GM23338 (cell line): ENCODE measurements at regions not wholly inside any gene's neighbourhood (a gene's known extent, or its start where the extent isn't known, plus 50 kb on each side); places are given as distances from the start of the nearest gene placed in this dataset.

Experiments
- CREB1 ChIP-seq: fragments of 250-450 bp; sonication (Bioruptor Pico); IDR thresholded peaks from 2 replicates; pipeline ENCODE4 v1.5.0; 2020; ENCODE audit warnings: low read depth, mild to moderate bottlenecking, moderate library complexity
- CTCF ChIP-seq, 2 experiments: fragments of 200-600 bp in 1 of 2; sonication (generic) in 1 of 2; conservative IDR thresholded peaks; 2 replicates each; pipeline versions ENCODE4 v1.5.1 to v1.6.1; 2016 to 2017; ENCODE audit warnings: antibody characterized with exemption in 2 of 2, low read depth in 2 of 2, mild to moderate bottlenecking in 2 of 2, moderate library complexity in 1 of 2
- EZH2 ChIP-seq: fragments of 200-600 bp; sonication (generic); IDR thresholded peaks from one replicate; pipeline ENCODE4 v1.8.0; 2017; ENCODE audit warnings: antibody characterized with exemption, mild to moderate bottlenecking, low read depth; ENCODE audit not compliant: unreplicated experiment
- EZH2phosphoT487 ChIP-seq: fragments of 200-600 bp; sonication (generic); IDR thresholded peaks from one replicate; pipeline ENCODE4 v1.8.1; 2018; ENCODE audit warnings: antibody characterized with exemption; ENCODE audit not compliant: unreplicated experiment
- JUNB ChIP-seq: IDR thresholded peaks from one replicate; pipeline ENCODE4 v1.6.1; 2016; ENCODE audit warnings: antibody characterized with exemption; ENCODE audit not compliant: unreplicated experiment
- NANOG ChIP-seq: IDR thresholded peaks from 2 replicates; pipeline ENCODE4 v1.6.1; 2016; ENCODE audit warnings: antibody characterized with exemption, borderline replicate concordance
- POLR2AphosphoS5 ChIP-seq: IDR thresholded peaks from 2 replicates; pipeline ENCODE4 v1.6.1; 2016; ENCODE audit warnings: antibody characterized with exemption, low read depth
- REST ChIP-seq: IDR thresholded peaks from one replicate; pipeline ENCODE4 v1.6.1; 2018; ENCODE audit warnings: antibody characterized with exemption; ENCODE audit not compliant: unreplicated experiment
- STAT1 ChIP-seq: IDR thresholded peaks from one replicate; pipeline ENCODE4 v1.6.1; 2016; ENCODE audit warnings: antibody characterized with exemption; ENCODE audit not compliant: unreplicated experiment
- ZNF114 ChIP-seq: fragments of 250-450 bp; sonication (Bioruptor Pico); IDR thresholded peaks from 2 replicates; pipeline ENCODE4 v1.5.0; 2020; ENCODE audit warnings: mild to moderate bottlenecking, moderate library complexity
- ZNF331 ChIP-seq: fragments of 250-450 bp; sonication (Bioruptor Pico); IDR thresholded peaks from 2 replicates; pipeline ENCODE4 v1.5.0; 2020; ENCODE audit warnings: low read depth, mild to moderate bottlenecking, moderate library complexity
- ZNF462 ChIP-seq: fragments of 250-450 bp; sonication (Bioruptor Pico); IDR thresholded peaks from 2 replicates; pipeline ENCODE4 v1.5.0; 2020; ENCODE audit warnings: mild to moderate bottlenecking, moderate library complexity

- no peak for TF ChIP-seq CTCF (conservative IDR thresholded peaks at IDR 0.05; ENCODE audit: low read depth in 2 of 2)
- no peak for TF ChIP-seq EZH2
- no peak for TF ChIP-seq POLR2AphosphoS5
- no peak for TF ChIP-seq REST
- TF ChIP-seq JUNB, result no peak
- no peak for TF ChIP-seq ZNF331
- no peak for TF ChIP-seq EZH2phosphoT487
- TF ChIP-seq CREB1 (CRISPR knock-in tag), result no peak
- no peak for TF ChIP-seq NANOG
- no peak for TF ChIP-seq ZNF462 (CRISPR knock-in tag)
- TF ChIP-seq ZNF114 (CRISPR knock-in tag), result no peak
- TF ChIP-seq STAT1, result no peak
These were observed 63.9 kb upstream of the MOCS1 start for GRCh38 chr6:39998126-39998525.
